IPS DF 4.7 (cell line): ENCODE measurements at regions not wholly inside any gene's neighbourhood (a gene's known extent, or its start where the extent isn't known, plus 50 kb on each side); places are given as distances from the start of the nearest gene placed in this dataset.
"Not testable (repeated sequence)": the region's sequence is repeated elsewhere in the genome, so short reads cannot be mapped to it uniquely, and the experiment has no call there.

Source experiments
- DNase-seq: peaks from one replicate; pipeline ENCODE4 v3.0.0-alpha.2; 2013; ENCODE audit warnings: low spot score; ENCODE audit errors: extremely low read depth

- DNase-seq, result no peak
Observed at GRCh38 chr4:60605646-60606354, 594.3 kb upstream of the ADGRL3 start.

GRCh38 chr4:60611762-60612496 is 588.2 kb upstream of the ADGRL3 start:
- no peak for DNase-seq

DNA sequence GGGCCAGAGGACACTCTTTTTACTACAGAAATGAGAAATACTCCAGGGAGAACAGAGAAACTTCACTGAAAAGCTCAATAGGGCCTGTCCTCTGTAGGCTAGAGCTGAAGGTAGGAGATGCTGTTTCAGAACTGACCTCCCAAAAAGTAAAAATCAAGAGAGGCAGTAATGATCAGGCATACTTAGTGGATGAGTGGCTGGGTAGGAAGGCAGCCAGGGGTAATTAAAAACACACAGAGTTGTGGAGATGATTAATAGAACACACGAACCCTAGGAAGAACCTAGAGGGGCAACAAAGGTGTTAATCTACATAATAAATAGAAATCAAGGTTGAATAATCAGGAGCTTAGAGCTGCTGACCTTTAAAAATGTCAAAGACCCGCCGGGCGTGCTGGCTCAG is 582.4 kb upstream of the ADGRL3 start:
- no peak for DNase-seq

- DNase-seq, result no peak
Observed at GRCh38 chr4:60619531-60620305, 580.4 kb upstream of the ADGRL3 start.

- DNase-seq, result no peak
Observed at GRCh38 chr4:60637976-60638375, 562.1 kb upstream of the ADGRL3 start.

DNA sequence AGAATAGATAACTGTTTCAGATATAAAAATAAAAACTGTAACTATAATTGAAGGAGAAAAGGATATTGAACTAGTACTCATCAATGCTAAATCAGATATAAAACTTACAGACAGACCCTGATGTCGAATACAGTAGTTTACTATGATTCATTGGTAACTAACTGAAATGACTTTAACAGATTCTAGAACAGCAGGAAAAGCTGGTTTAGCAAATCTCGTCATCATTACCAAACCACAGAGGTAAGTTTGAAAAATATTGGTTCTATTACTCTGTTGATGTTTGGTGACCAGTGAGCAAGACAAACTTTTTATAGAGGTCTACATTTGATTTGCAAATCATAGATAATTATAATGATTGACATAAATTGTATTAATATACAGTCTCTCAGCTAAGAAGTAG is 551.4 kb upstream of the ADGRL3 start:
- DNase-seq, result no peak

DNA sequence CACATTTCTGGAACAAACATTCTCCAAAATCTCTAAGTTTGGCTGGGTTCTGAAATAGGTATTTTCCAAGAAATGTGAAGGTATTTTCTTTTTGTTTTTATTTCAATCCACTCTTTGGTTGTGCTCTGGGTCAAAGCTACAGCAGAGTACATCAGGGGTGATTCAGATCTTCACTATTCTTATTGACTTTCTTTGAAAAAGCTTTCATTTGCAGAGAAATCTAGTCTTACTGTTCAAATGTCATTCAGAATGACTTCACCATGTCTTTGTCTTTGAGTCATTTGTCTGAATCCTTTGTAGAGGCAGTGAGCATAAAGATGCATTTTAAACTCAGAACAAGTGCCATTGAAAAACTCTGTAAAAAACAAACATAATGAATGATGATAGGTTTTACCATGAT is 547.2 kb upstream of the ADGRL3 start:
- no peak for DNase-seq

DNA sequence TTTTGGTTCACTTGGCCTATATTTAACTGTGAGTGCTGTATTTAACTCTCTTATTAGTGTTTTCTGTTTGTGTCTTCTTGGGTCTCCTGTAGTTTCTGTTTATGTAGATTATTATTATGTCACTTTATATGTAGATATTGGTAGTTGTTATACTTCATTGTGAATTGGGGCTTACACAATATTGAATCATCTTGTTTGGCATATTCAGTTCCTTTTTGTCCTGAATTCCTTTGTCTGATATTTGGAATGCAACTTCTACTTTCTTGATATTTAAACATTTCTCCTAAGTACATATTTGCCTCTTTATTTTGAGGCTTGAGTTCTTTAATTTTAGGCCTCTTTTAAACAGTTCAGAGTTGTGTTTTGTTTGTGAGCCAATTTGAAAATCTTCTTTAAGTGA is 544.8 kb upstream of the ADGRL3 start:
- DNase-seq, result no peak

- no peak for DNase-seq
Observed at GRCh38 chr4:60656171-60656570, 544.0 kb upstream of the ADGRL3 start.

DNA sequence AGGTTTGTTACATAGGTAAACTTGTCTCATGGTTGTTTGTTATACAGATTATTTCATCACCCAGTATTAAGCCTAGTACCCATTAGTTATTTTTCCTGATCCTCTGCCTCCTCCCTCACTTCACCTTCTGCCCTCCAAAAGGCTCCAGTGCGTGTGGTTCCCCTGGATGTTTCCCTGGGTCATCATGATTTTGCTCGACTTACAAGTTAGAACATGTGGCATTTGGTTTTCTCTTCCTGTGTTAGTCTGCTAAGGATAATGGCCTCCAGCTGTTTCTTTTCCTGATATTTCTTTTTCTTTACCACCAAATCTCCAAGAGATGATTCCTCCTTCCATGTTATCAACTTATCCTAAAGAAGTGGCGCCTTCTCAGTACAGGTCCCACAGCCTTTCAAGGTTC is 543.1 kb upstream of the ADGRL3 start:
- no peak for DNase-seq

GRCh38 chr4:60657807-60658206 is 542.3 kb upstream of the ADGRL3 start:
- no peak for DNase-seq

GRCh38 chr4:60663769-60664168 is 536.4 kb upstream of the ADGRL3 start:
- no peak for DNase-seq

- no peak for DNase-seq
Observed at GRCh38 chr4:60682901-60683300, 517.2 kb upstream of the ADGRL3 start.

- DNase-seq, result no peak
Observed at GRCh38 chr4:60683357-60683756, 516.8 kb upstream of the ADGRL3 start.

- DNase-seq, result no peak
Observed at GRCh38 chr4:60683973-60684372, 516.2 kb upstream of the ADGRL3 start.

DNA sequence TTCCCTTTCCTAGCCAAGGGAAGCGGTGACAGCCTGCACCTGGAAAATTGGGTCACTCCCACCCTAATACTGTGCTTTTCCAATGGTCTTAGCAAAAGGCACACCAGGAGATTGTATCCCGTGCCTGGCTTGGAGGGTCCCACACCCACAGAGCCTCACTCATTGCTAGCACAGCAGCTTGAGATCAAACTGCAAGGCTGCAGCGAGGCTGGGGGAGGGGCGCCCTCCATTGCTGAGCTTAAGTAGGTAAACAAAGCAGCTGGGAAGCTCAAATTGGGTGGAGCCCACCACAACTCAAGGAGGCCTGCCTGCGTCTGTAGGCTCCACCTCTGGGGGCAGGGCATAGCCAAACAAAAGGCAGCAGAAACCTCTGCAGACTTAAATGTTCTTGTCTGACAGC is 504.1 kb upstream of the ADGRL3 start:
- DNase-seq, result not testable (repeated sequence)

- no peak for DNase-seq
Observed at GRCh38 chr4:60709061-60709460, 491.1 kb upstream of the ADGRL3 start.

- no peak for DNase-seq
Observed at GRCh38 chr4:60718874-60719273, 481.3 kb upstream of the ADGRL3 start.

- DNase-seq, result no peak
Observed at GRCh38 chr4:60721685-60722084, 478.4 kb upstream of the ADGRL3 start.

DNA sequence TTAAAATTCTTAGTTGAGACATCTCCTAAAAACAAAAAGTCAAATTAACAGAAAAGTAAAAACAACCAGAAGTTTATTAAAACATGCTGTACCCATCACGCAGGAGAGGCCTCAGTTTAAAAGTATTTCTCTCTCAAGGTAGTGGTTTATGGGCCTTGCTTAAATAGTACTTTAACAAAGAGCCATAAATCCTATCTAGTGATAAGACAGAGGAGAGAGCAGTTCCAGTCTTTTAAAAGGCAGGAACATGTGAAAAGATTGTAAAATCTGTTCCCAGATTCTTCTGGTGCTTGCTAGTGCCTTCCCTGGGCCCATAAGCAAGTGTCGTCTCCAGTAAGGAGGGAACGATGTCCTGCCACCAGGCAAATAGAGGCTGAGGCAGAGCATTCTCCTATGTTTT is 476.3 kb upstream of the ADGRL3 start:
- DNase-seq, result no peak

DNA sequence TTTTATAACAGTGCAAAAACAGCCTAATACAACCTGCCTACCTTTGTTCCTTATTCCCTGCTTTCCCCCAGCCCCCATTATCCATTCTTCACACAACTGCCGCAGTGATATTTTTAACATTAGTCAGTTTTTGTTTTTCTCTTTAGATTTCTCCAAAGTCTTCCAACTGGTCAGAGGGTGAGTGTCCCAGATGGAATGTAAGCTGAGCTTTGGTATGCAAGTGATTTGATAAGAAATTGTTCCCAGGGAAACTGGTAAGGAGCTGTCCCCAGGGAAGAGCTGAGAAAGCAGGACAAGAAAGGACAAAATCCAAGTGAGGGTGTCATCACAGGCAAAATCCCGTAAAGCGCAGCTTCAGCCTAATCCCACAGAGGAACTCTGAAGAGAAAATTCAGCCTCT is 475.5 kb upstream of the ADGRL3 start:
- DNase-seq, result no peak

DNA sequence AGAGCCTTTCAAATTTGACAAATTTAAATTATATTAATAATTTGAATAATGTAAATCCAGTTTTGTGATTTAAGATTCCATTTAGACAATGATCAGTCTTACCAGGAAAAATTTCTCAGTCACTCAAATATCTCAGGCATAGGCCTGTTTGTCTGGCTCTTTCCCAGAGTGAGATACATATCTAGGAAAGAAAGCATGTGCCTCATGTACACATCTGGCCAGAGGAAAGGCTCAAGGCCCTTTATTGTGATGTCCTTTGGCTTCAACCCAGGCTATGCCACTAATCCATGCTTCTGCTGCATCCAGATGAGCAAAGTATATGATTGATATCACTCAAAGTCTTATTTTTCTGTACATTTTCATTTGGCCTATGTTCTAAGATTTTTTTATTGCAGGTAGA is 473.3 kb upstream of the ADGRL3 start:
- no peak for DNase-seq
